ENCODE measurements at regions not wholly inside any gene's neighbourhood (a gene's known extent, or its start where the extent isn't known, plus 50 kb on each side); places are given as distances from the start of the nearest gene placed in this dataset.

DNA sequence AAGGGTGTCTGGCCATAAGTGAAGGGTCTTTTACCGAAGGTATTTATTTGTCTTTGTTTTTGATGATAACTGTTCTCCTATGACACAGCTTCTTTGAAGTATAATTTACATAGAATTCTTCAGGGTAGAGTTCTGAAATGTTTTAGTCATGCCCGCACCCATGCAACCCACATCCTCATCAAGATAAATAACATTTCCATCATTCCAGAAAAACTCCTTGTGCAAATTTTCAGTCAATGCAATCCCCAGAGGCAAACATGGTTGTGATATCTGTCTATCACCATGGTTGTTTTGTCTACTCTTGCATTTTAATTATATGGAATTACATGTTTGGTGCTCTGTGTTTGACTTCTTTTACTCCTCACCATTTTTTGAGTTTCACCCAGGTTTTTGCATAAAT is 837.8 kb downstream of the AACS start:
- H3K4me3 ChIP-seq (ENCODE audit: insufficient read depth, low read length, poor library complexity, severe bottlenecking): no peak overlapping the region
- no peaks in the 10 kb centered on the region for H3K79me2 ChIP-seq (ENCODE audit: insufficient read depth, low read length)
- no peaks in the 10 kb centered on the region for H3K36me3 ChIP-seq (ENCODE audit: low read length)
- H3F3A ChIP-seq (ENCODE audit: insufficient read depth): no peaks in the 10 kb centered on the region
- H3K9me3 ChIP-seq (ENCODE audit: insufficient read depth, low read length): no peaks in the 10 kb centered on the region
- no peaks in the 10 kb centered on the region for H4K20me1 ChIP-seq (ENCODE audit: low read depth, low read length)
- H3K27ac ChIP-seq (ENCODE audit: low read depth, low read length): no peak overlapping the region
- no peaks in the 10 kb centered on the region for H3K27me3 ChIP-seq (ENCODE audit: low read length)
- H2AFZ ChIP-seq (ENCODE audit: low read depth, low read length, severe bottlenecking): no peak overlapping the region
- H3K9ac ChIP-seq (ENCODE audit: low read length): no peak overlapping the region
- no peak for TF ChIP-seq EZH2phosphoT487 (conservative IDR thresholded peaks at IDR 0.05; ENCODE audit: low read length)
- TF ChIP-seq, protein P1, sequence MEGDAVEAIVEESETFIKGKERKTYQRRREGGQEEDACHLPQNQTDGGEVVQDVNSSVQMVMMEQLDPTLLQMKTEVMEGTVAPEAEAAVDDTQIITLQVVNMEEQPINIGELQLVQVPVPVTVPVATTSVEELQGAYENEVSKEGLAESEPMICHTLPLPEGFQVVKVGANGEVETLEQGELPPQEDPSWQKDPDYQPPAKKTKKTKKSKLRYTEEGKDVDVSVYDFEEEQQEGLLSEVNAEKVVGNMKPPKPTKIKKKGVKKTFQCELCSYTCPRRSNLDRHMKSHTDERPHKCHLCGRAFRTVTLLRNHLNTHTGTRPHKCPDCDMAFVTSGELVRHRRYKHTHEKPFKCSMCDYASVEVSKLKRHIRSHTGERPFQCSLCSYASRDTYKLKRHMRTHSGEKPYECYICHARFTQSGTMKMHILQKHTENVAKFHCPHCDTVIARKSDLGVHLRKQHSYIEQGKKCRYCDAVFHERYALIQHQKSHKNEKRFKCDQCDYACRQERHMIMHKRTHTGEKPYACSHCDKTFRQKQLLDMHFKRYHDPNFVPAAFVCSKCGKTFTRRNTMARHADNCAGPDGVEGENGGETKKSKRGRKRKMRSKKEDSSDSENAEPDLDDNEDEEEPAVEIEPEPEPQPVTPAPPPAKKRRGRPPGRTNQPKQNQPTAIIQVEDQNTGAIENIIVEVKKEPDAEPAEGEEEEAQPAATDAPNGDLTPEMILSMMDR (IDR thresholded peaks at IDR 0.05; ENCODE audit: insufficient read depth, low read length, poor library complexity, severe bottlenecking): no peak
- H3K9me2 ChIP-seq (replicated peaks; ENCODE audit: insufficient read depth, low read length): no peaks in the 10 kb centered on the region
- H3K4me2 ChIP-seq (ENCODE audit: low read depth, low read length, poor library complexity, severe bottlenecking): no peak overlapping the region

DNA sequence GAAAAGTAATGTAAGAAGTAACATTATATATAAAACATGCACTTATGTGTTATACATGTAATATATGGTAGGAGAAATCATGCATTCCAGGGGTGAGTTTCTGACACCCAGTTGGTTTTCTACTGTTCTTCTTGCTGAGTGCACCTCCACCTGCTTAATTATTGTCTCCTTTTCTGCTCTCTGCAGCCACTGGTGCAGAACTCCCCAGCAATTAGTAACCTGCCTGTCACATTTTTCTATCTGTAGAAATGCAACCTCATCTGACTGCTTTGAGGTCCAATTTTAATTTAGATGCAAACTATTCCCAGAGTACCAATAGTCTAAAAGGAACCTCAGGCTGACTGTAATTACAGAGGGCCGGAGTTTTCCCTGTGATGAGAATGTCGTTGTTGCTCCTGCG is 842.1 kb downstream of the AACS start:
- Histone ChIP-seq H3K36me3 (ENCODE audit: low read length) (no peaks in the 10 kb centered on the region), H3K27ac (ENCODE audit: low read depth, low read length) (no peak overlapping the region), H3K9me3 (ENCODE audit: insufficient read depth, low read length) (no peaks in the 10 kb centered on the region), H2AFZ (ENCODE audit: low read depth, low read length, severe bottlenecking) (no peak overlapping the region), H3K4me3 (ENCODE audit: insufficient read depth, low read length, poor library complexity, severe bottlenecking) (no peak overlapping the region), H3K4me2 (ENCODE audit: low read depth, low read length, poor library complexity, severe bottlenecking) (no peak overlapping the region), H3K79me2 (ENCODE audit: insufficient read depth, low read length) (no peaks in the 10 kb centered on the region), H3K27me3 (ENCODE audit: low read length) (no peaks in the 10 kb centered on the region), H3K9ac (ENCODE audit: low read length) (no peak overlapping the region), H4K20me1 (ENCODE audit: low read depth, low read length) (no peaks in the 10 kb centered on the region), H3F3A (ENCODE audit: insufficient read depth) (no peaks in the 10 kb centered on the region), H3K9me2 (replicated peaks; ENCODE audit: insufficient read depth, low read length) (no peaks in the 10 kb centered on the region)
- no peak for TF ChIP-seq EZH2phosphoT487 (conservative IDR thresholded peaks at IDR 0.05; ENCODE audit: low read length)

DNA sequence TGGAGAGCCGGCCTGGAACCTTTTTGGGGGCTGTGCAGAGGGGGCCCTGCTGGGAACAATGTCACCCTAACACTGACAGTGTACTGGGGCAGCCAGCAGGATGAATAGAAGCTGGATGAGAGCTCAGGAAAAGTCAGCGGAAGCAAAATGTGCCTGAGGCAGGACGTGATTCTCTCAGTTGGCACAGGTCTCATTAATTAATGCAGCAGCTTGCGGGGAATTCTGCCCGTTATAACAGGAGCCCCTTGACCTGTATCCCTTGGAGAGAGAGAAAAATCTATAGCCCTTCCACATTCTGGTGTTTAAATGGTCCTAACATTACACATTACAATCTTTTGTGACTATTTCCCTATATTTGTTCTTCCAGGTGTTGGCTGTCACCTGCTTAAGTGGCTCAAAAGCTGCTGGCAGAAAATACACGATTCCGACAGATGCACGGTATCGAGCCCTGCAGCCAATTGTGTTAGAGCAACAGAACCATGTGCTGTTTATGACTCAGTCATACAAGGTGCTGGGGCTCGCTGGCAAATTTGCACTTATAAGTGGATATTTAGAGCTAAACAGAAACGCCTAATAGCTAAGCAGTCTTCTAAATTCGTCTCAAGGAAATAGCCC is 854.7 kb downstream of the AACS start:
- H3K9ac ChIP-seq (ENCODE audit: low read length): no peak overlapping the region
- H3K36me3 ChIP-seq (ENCODE audit: low read length): no peaks in the 10 kb centered on the region
- H3K4me2 ChIP-seq (ENCODE audit: low read depth, low read length, poor library complexity, severe bottlenecking): no peak overlapping the region
- no peaks in the 10 kb centered on the region for H3K79me2 ChIP-seq (ENCODE audit: insufficient read depth, low read length)
- H4K20me1 ChIP-seq (ENCODE audit: low read depth, low read length): no peaks in the 10 kb centered on the region
- H2AFZ ChIP-seq (ENCODE audit: low read depth, low read length, severe bottlenecking): no peak overlapping the region
- TF ChIP-seq, protein P1 (IDR thresholded peaks at IDR 0.05; ENCODE audit: insufficient read depth, low read length, poor library complexity, severe bottlenecking): no peak
- no peaks in the 10 kb centered on the region for H3F3A ChIP-seq (ENCODE audit: insufficient read depth)
- no peak overlapping the region for H3K4me3 ChIP-seq (ENCODE audit: insufficient read depth, low read length, poor library complexity, severe bottlenecking)
- H3K9me2 ChIP-seq (replicated peaks; ENCODE audit: insufficient read depth, low read length): no peaks in the 10 kb centered on the region
- H3K27ac ChIP-seq (ENCODE audit: low read depth, low read length): no peak overlapping the region
- no peaks in the 10 kb centered on the region for H3K27me3 ChIP-seq (ENCODE audit: low read length)
- H3K9me3 ChIP-seq (ENCODE audit: insufficient read depth, low read length): no peaks in the 10 kb centered on the region

DNA sequence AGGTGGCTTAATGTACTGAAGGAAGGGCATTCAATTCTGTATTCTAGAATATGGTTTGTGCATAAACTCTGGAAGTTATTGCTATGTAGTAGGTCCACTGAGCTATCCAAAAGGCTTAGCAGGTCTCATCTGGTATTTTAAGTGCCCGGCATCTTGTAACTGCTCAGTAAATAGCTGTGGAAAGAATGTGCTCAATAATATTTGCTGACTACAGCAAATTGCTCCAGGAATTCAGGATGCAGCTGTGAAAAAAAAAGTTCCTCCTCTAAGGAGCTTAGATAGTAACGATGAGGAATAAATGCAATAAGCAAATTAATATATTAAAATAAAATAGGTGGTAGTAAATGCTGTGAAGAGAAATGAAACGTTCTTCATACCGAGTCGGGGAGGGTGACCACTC is 857.1 kb downstream of the AACS start:
- Histone ChIP-seq H2AFZ (ENCODE audit: low read depth, low read length, severe bottlenecking) (no peak overlapping the region), H3K79me2 (ENCODE audit: insufficient read depth, low read length) (no peaks in the 10 kb centered on the region), H3K27ac (ENCODE audit: low read depth, low read length) (no peak overlapping the region), H3K27me3 (ENCODE audit: low read length) (no peaks in the 10 kb centered on the region), H3K9ac (ENCODE audit: low read length) (no peak overlapping the region), H3K9me2 (replicated peaks; ENCODE audit: insufficient read depth, low read length) (no peaks in the 10 kb centered on the region), H3K9me3 (ENCODE audit: insufficient read depth, low read length) (no peaks in the 10 kb centered on the region), H4K20me1 (ENCODE audit: low read depth, low read length) (no peaks in the 10 kb centered on the region), H3K4me3 (ENCODE audit: insufficient read depth, low read length, poor library complexity, severe bottlenecking) (no peak overlapping the region), H3F3A (ENCODE audit: insufficient read depth) (no peaks in the 10 kb centered on the region), H3K36me3 (ENCODE audit: low read length) (no peaks in the 10 kb centered on the region), H3K4me2 (ENCODE audit: low read depth, low read length, poor library complexity, severe bottlenecking) (no peak overlapping the region)
- TF ChIP-seq, protein P1 (IDR thresholded peaks at IDR 0.05; ENCODE audit: insufficient read depth, low read length, poor library complexity, severe bottlenecking): no peak
- TF ChIP-seq EZH2phosphoT487 (conservative IDR thresholded peaks at IDR 0.05; ENCODE audit: low read length): no peak
